HEK293T (cell line): ENCODE measurements at regions not wholly inside any gene's neighbourhood (a gene's known extent, or its start where the extent isn't known, plus 50 kb on each side); places are given as distances from the start of the nearest gene placed in this dataset.

Source experiments
- BHLHE40 ChIP-seq: fragments of 450-650 bp; IDR thresholded peaks from 2 replicates; pipeline ENCODE4 v1.6.1; 2016; ENCODE audit warnings: mild to moderate bottlenecking, moderate library complexity, borderline replicate concordance
- CTBP1 ChIP-seq: fragments of 450-650 bp; IDR thresholded peaks from 2 replicates; pipeline ENCODE4 v1.6.1; 2016; ENCODE audit warnings: borderline replicate concordance
- FOXA1 ChIP-seq: fragments of 450-650 bp; IDR thresholded peaks from 2 replicates; pipeline ENCODE4 v1.6.1; 2016; ENCODE audit warnings: mild to moderate bottlenecking
- FOXK2 ChIP-seq: fragments of 450-650 bp; IDR thresholded peaks from 2 replicates; pipeline ENCODE4 v1.6.1; 2016; ENCODE audit warnings: mild to moderate bottlenecking
- FOXM1 ChIP-seq: fragments of 450-650 bp; IDR thresholded peaks from 2 replicates; pipeline ENCODE4 v1.6.1; 2017; ENCODE audit warnings: mild to moderate bottlenecking, borderline replicate concordance
- HDGF ChIP-seq: fragments of 450-650 bp; IDR thresholded peaks from 2 replicates; pipeline ENCODE4 v1.6.1; 2017; ENCODE audit warnings: antibody characterized with exemption, borderline replicate concordance
- L3MBTL2 ChIP-seq: fragments of 450-650 bp; conservative IDR thresholded peaks from 2 replicates; pipeline ENCODE4 v1.6.1; 2016; ENCODE audit warnings: mild to moderate bottlenecking
- NFRKB ChIP-seq: fragments of 450-650 bp; IDR thresholded peaks from 2 replicates; pipeline ENCODE4 v1.6.1; 2016; ENCODE audit warnings: mild to moderate bottlenecking, moderate library complexity
- PKNOX1 ChIP-seq: fragments of 450-650 bp; IDR thresholded peaks from 2 replicates; pipeline ENCODE4 v1.6.1; 2016
- SP1 ChIP-seq: fragments of 450-650 bp; IDR thresholded peaks from 2 replicates; pipeline ENCODE4 v1.6.1; 2017
- SUZ12 ChIP-seq: fragments of 450-650 bp; IDR thresholded peaks from 2 replicates; pipeline ENCODE4 v1.6.1; 2016; ENCODE audit warnings: mild to moderate bottlenecking
- TARDBP ChIP-seq: fragments of 450-650 bp; IDR thresholded peaks from 2 replicates; pipeline ENCODE4 v1.6.1; 2016
- ZNF384 ChIP-seq: fragments of 450-650 bp; IDR thresholded peaks from 2 replicates; pipeline ENCODE4 v1.6.1; 2016

- TF ChIP-seq CTBP1, result no peak
- no peak for TF ChIP-seq HDGF
- TF ChIP-seq SUZ12, result no peak
- TF ChIP-seq ZNF384, result no peak
- TF ChIP-seq NFRKB, result no peak
- no peak for TF ChIP-seq FOXM1
- no peak for TF ChIP-seq TARDBP
- TF ChIP-seq SP1, result no peak
- TF ChIP-seq PKNOX1, result no peak
- TF ChIP-seq BHLHE40, result no peak
- TF ChIP-seq L3MBTL2, result no peak
- no peak for TF ChIP-seq FOXK2
- no peak for TF ChIP-seq FOXA1
Observed at GRCh38 chr13:90201676-90202460, 1145.6 kb upstream of the MIR17HG start.
